GM12878 (cell line): ENCODE measurements at regions not wholly inside any gene's neighbourhood (a gene's known extent, or its start where the extent isn't known, plus 50 kb on each side); places are given as distances from the start of the nearest gene placed in this dataset.

Source experiments
- FOS ChIP-seq: IDR thresholded peaks from 3 replicates; pipeline ENCODE4 v1.6.1; 2011; ENCODE audit warnings: borderline replicate concordance; ENCODE audit not compliant: insufficient read length; ENCODE audit errors: extremely low read depth
- FOXM1 ChIP-seq: IDR thresholded peaks from 2 replicates; pipeline ENCODE4 v1.6.1; 2012; ENCODE audit warnings: low read depth, mild to moderate bottlenecking, inconsistent platforms, low read length, moderate library complexity
- HCFC1 ChIP-seq: fragments of 150-350 bp; IDR thresholded peaks from 2 replicates; pipeline ENCODE4 v1.6.1; 2014; ENCODE audit warnings: low read length
- MYB ChIP-seq: fragments of 150-350 bp; IDR thresholded peaks from 2 replicates; pipeline ENCODE4 v1.6.1; 2014; ENCODE audit warnings: mild to moderate bottlenecking, low read depth, low read length, borderline replicate concordance
- NFYB ChIP-seq: IDR thresholded peaks from 2 replicates; pipeline ENCODE4 v1.6.1; 2011; ENCODE audit warnings: low read depth, mild to moderate bottlenecking, low read length, improper control_type of control experiment, moderate library complexity; ENCODE audit not compliant: insufficient read depth
- TF ChIP-seq, protein P1 (sequence below): IDR thresholded peaks from 2 replicates; pipeline ENCODE4 v1.6.1; 2011; ENCODE audit warnings: mild to moderate bottlenecking, low read depth, low read length, moderate library complexity; ENCODE audit not compliant: insufficient replicate concordance
- TF ChIP-seq, protein P2 (sequence below): IDR thresholded peaks from 2 replicates; pipeline ENCODE4 v1.6.1; 2012; ENCODE audit warnings: low read depth, low read length, improper control_type of control experiment
- TF ChIP-seq, protein P3 (sequence below), 3 experiments: IDR thresholded peaks in 2 of 3; conservative IDR thresholded peaks in 1 of 3; 2 replicates each; pipeline ENCODE4 v1.5.1; 2011; ENCODE audit warnings: low read depth in 3 of 3, low read length in 3 of 3, mild to moderate bottlenecking in 3 of 3, control low read depth in 2 of 3, moderate library complexity in 2 of 3, inconsistent platforms in 1 of 3, mixed read lengths in 1 of 3; ENCODE audit not compliant: control insufficient read depth in 2 of 3, insufficient read depth in 1 of 3; ENCODE audit errors: extremely low read depth in 1 of 3

DNA sequence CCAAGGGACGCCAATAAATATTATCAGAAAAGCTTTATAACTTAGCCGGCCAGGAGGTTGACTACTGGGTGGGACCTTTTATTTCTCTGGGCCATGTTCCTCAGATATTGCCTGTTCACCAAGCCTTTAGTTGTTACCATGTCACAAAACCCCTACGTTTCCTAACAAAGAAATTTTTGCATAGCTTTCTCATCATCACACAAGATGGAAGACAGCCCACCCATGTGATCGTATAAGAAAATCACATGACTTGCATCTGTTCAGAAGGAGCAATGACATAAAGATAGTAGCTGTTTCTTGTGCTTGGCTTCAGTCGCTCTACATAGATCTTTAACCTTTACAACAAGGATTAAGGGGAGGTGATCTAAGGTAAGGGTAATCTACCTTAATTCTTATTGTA is 88.9 kb upstream of the NGF start:
- TF ChIP-seq FOS = no peak
- no peak for TF ChIP-seq FOXM1
- no peak for TF ChIP-seq NFYB
- TF ChIP-seq, protein P1, sequence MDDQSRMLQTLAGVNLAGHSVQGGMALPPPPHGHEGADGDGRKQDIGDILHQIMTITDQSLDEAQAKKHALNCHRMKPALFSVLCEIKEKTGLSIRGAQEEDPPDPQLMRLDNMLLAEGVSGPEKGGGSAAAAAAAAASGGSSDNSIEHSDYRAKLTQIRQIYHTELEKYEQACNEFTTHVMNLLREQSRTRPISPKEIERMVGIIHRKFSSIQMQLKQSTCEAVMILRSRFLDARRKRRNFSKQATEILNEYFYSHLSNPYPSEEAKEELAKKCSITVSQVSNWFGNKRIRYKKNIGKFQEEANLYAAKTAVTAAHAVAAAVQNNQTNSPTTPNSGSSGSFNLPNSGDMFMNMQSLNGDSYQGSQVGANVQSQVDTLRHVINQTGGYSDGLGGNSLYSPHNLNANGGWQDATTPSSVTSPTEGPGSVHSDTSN = no peak
- TF ChIP-seq HCFC1 = no peak
- no peak for TF ChIP-seq MYB
- TF ChIP-seq, protein P2, sequence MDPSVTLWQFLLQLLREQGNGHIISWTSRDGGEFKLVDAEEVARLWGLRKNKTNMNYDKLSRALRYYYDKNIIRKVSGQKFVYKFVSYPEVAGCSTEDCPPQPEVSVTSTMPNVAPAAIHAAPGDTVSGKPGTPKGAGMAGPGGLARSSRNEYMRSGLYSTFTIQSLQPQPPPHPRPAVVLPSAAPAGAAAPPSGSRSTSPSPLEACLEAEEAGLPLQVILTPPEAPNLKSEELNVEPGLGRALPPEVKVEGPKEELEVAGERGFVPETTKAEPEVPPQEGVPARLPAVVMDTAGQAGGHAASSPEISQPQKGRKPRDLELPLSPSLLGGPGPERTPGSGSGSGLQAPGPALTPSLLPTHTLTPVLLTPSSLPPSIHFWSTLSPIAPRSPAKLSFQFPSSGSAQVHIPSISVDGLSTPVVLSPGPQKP = no peak
- TF ChIP-seq, protein P3, sequence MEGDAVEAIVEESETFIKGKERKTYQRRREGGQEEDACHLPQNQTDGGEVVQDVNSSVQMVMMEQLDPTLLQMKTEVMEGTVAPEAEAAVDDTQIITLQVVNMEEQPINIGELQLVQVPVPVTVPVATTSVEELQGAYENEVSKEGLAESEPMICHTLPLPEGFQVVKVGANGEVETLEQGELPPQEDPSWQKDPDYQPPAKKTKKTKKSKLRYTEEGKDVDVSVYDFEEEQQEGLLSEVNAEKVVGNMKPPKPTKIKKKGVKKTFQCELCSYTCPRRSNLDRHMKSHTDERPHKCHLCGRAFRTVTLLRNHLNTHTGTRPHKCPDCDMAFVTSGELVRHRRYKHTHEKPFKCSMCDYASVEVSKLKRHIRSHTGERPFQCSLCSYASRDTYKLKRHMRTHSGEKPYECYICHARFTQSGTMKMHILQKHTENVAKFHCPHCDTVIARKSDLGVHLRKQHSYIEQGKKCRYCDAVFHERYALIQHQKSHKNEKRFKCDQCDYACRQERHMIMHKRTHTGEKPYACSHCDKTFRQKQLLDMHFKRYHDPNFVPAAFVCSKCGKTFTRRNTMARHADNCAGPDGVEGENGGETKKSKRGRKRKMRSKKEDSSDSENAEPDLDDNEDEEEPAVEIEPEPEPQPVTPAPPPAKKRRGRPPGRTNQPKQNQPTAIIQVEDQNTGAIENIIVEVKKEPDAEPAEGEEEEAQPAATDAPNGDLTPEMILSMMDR (IDR thresholded peaks at IDR 0.05 in 2 of 3, conservative IDR thresholded peaks at IDR 0.05 in 1 of 3; ENCODE audit: control insufficient read depth in 2 of 3, extremely low read depth in 1 of 3, insufficient read depth in 1 of 3, low read depth in 3 of 3, low read length in 3 of 3) = no peak
